Amniotic epithelial cell (primary cell): ENCODE measurements at regions not wholly inside any gene's neighbourhood (a gene's known extent, or its start where the extent isn't known, plus 50 kb on each side); places are given as distances from the start of the nearest gene placed in this dataset.

ENCODE experiments used
- DNase-seq: peaks from one replicate; pipeline ENCODE4 v3.0.0-alpha.2; 2010; ENCODE audit warnings: low read depth

DNA sequence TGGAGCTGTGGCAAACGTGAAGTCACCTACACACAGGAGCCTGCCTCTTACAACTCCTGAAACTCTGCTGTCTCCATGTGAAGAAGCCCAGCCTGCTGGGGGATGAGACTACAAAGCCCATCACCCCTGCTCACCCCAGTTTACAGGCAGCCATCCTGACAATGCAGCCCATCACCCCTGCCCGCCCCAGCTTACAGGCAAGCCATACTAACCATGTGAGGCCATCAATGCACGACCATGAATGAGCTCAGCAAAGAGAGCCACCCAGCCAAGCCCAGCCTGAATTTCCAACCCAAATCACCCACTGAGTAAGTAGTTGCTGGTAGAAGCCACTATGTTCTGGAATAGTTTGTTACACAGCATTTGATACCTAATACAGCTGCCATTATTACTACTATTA, 185.4 kb upstream of the NSMCE3 start:
- DNase-seq: no peak

DNA sequence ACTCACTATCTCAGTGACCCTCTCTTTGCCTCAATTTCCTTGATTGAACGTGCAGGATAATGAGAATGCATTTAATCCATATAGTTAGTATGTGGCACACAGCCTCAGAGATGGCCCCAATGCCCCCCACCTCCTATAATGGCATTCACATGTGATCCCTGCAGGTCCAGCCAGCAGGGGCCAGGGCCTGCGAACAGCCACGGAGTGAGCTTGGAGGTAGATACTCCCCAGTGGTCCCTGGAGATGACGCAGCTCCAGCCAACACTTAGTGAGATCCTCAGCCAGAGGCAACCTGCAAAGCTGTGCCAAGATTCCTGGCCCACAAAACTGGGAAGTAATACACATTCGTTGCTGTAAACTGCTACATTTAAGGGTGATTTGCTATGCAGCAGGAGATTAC, 184.9 kb upstream of the NSMCE3 start:
- no peak for DNase-seq

DNA sequence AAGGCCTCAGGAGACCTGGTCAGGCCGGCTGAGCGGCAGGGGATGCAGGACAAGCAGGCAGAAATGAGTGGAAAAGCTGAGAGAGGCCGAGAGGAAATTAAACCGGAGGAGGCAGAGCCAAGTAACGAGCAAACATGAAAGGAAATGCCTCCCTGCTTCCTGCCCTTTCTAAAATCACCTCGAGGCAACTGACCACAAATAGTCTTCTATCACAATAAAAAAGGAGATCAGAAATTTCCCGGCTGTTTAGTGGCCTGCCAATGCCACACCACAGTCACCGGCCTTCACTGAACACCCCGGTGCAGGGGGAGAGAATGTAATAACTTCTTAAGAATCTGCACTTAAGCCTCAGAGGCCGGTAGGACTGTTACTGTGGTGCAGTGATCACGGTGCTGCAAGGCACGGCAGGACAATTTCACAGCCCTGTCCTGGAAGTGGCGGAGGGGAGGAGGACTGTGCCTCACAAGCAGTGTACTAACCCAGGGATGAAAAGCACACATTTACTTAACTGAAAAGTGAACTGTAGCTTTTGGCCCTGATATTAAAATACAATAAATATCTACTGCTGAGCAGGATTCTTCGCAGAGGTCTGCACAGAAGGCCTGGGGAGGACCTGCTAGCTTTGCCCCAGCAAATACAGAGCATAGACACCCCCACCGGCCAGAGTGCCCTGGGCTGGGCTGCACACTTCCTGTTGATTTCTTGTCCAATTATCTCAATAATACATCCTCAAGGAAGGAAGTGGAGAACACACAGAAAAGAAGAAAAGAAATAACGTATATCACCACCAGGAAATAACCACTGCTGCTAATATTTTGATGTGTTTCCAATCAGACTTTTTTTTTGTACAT, 183.5 kb upstream of the NSMCE3 start:
- no peak for DNase-seq

DNA sequence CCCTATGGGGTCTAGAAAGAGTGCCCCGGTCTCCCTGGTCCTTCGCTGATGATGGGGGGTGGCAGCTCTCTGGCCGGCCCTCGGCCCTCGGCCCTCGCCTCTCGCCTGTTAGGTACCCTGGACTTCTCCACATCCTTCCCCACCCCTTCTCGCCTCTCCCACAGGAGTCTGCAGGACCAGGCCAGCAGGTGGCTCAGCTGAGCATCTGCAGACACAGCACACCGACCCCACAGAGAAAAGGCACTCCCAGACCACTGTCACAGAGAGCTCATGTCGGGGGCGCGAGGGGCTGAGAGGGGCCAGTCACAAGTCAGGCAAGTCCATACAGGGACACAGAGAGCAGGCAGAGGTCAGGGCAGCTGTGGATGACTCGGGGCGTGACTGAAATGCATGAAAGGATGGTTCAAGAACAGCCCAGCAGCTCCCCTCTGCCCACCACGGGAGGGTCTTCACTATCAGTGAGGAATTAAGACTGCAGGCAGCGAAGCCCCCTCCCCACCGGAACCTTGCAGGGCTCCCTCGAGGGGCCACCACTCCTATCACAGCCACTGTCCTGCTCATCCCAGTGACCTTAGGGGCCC, 181.7 kb upstream of the NSMCE3 start:
- DNase-seq: no peak

DNA sequence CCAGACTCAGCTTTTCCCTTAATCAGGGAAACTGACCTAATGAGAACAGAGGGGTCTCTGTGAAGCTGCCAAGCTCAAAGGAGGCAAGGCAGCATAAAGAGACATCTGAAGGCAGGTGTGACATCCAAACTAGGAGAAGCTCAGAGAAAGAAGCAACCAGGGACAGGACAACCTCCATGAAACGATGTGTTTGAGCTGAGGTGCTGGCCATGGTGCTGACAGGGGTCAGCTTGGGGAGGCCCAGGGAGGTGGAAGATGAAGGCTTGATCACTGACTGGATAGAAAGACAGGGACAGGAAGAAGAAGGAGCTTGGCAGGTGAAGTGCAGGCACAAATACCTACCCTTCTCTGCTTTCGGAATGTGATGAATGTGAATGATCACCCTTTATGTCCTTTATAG, 179.5 kb upstream of the NSMCE3 start:
- DNase-seq: no peak

DNA sequence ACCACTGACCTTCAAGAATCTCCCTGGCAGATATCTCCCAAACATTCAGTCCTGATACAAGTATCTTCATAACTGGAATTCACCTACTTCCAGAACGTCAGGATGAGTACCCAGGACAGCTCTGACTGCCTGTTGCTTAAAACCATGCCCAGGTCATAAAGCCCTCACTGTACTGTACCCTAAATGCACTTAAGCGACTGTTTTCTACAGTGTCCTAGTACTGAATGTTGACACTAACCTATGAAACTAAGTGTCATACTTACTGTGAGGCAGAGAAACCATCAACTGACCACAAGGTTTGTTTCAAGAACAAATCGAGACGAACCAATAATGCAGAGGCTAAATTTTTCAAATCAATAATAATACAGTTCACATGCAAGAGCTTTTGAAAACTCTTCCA, 178.7 kb upstream of the NSMCE3 start:
- DNase-seq: no peak

DNA sequence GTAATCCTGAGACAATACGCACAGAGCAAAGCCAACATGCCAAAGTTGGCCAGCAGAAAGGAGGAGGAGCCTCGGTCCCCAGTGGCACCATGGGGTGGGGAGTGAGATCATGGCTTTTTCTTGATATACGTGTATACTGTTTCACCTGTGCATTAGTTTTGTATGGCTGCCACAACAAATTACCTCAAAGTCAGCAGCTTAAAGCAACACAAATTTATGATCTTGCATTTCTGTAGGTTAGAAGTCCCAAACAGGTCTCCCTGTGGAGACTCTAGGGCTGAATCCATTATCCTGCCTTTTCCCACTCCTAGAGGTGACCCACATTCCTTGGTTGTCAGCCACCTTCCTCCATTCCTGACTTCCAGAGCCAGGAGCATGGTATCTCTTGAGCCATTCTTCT, 176.9 kb upstream of the NSMCE3 start:
- DNase-seq: no peak

DNA sequence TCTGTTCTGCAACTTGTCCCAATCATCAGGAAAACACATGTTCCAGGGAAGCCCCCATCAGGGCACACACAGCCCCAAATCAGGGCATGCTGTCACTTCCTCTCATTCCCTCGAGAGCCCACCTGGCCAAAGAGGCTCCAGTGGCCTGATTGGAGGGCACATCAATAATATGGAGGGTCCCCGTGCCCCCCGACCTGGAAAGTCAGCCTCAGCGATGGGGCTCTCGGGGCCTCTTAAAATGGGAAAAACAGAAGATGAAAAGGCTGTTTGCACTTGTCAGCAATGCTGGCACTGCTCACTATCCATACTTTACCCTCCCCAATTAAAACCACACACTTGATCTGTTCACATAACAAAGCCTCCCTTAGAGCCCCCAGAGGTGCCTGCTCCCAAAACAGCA, 172.9 kb upstream of the NSMCE3 start:
- no peak for DNase-seq

DNA sequence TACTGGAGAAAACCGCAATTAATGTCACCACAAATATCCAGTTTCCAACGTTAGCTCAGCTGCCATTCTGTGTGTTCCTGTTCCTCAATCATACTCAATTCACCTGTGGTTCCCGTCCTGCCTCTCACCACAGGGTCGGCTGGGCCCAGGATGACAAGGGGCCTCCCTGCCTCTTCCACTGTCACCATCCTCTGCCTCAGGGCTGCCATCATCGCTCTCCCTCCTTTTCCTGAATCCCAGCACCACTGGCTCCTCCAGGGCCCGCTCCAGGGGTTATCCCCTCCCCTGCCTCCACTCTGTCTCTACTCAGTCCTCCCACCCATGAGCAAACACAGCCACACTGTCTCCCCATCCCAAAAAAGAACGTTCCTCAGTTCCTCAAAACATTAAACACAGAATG, 170.9 kb upstream of the NSMCE3 start:
- no peak for DNase-seq

DNA sequence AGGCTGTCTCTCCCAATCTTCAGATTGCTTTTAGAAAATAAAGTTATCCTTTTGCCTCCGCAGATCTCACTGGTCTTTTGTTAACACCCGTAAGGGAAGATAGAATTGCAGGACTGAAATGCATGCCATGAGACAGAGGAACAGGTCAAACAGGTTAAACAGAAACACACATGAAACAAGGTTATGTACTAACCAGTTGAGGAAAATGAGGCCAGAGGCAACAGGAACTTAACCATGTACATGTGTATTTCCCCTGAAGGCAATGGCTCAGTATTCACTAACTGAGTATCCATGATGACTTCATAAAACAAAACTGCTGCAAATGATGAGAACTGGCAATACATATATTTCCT, 169.1 kb upstream of the NSMCE3 start:
- DNase-seq: no peak

DNA sequence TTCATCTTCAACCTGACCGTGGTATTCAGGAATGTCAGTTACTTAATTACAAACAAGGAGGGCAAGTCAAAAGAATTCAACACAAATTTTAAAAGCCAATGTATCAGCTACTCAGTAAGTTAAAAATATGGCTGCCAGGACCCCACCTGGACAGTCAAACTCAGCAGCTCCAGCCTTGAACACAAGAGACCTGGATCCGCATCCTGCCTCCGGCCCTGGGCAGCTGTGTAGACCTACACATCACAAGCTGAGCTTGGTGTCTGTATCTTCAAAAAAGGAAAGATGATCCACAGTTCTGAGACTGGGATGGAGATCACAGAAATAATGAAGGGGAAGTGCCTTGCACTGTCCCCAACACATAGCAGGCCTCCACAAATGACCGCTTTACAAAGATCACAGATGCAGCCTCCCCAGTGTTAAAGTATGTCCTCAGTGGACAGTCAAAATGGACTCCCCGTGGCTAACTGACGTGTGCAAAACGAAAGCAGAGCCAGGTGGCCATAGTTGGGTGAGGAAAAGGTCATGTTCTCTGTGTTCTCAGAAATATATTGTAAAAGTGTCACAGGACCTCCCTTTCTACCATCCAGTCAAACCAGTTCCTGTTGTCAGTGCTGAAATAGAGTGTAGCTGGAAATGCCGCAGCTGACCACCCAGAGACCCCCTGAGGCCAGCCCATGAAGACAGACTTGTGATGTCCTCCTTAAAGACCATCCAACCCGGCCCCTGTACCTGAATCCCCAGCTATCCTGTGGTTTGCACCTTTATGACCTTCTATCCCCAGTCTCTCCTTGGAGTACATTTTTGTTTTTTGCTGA, 168.5 kb upstream of the NSMCE3 start:
- no peak for DNase-seq

DNA sequence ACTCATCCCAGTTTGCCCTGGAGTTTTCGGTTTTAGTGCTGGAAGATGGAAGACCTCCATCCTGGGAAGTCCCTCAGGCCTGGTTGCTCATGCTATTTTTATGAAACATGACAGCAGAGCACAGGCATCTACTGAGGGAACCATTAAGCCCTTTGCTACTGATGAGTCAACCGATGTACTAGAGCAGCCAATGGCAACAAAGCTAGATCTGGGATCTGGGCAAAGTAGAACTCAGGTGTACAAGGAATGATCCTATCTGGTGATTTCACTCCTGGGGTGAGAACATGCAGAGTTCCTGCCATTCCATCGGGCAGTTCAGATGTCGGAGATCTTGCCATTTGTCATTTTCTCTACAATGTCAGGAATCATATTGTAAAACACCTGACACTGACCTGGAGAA, 166.2 kb upstream of the NSMCE3 start:
- no peak for DNase-seq

DNA sequence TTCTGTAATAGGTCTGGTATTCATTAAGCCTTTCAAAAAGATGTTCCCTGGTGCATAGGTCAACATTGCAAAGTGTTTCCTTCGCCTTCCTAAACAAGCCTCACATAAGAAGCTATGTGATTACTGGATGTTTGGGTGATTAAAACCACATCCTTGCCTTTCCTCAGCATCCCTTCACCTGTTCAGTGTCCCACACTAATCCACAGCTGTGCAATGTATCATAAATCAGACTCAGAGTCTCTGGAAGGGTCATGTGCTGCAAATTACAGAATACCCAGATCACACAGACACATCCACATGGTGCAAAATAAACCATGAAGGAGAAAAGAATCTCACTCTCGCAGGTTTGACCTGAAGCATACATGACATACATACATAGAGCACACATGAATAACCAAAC, 164.7 kb upstream of the NSMCE3 start:
- DNase-seq: no peak

DNA sequence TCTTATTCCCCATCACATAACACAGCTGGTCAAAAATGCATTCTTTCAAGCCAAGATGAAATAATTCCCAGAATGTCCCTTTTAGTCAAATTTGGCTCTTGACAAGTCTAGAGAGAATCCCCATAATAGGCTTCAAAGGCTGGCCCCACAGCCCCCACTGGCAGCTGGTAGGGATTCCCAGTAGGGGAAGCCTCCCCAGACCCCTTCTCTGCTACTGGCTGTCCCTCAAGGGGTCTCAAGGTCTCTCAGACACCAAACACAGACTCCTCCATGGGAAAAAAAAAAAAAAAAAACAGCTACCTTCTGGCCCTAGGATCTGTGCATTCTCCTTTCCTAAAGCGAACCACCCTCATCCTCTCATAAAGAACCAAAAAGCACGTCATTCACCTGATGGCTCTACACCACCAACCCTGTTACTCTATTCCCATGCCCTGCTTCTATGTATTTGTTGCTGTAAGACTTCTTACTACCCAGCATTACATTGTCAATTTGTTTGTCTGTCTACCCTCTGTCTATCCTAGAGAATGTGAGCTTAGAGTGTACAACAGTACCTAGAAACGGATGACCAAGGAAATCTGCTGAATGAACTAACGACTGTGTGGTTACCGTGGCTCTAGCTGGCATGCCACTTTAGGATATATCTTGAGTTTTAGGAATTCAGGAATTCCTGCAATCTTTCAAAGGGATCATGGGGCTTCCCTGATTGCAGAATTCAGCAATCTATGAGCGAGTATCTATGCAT, 164.1 kb upstream of the NSMCE3 start:
- no peak for DNase-seq

DNA sequence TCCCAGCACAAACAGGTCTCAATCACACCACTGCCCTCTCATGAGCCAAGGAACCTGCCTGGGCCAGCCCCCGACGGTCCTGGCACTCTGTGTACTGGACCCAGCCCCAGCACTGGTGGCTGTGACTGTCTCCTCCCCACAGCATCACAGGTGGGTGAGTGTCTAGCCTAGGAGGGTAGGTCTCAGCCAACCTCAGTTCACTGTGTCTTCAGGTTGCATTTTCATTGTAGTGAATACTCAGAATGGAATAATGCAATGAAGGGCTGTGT, 163.4 kb upstream of the NSMCE3 start:
- DNase-seq: no peak

DNA sequence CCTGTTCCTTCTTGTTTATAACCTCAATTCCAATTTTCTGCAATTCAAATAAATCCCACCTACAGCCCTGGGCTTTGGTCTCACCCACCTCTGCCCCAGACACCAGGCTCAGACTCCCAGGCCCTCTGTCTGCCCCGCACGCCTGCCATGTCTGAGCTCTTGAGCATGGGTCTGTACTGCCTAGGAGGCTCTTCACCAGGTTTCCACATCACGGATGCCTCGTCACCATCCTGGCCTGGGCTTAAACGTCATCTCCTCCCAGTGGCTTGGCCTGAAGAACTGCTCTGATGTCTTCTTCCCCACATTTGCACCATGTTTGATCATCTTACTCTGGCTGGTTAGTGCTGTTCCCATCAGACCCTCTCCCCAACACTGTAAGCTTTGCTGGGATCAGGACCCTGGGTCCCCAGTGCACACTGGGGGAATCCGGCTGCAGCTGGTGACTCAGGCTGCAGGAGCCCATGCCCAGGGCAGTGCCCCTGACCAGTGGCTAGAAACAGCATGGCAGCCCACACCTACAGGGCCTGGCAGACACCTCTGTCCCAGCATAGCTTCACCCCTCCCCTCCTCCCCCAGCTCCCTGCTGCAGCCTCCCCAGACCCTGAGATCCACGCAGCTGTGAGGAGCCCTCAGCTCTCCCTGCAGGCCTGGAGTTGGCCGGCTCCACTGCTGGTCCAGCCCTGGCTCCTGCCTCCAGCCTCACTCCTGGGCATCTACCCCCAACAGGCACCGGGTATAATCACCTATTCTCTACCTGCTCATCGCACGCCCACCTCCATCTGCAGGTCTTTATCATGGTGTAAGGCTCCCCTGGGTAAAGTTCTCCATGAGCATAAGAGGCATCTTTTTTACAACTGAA, 162.8 kb upstream of the NSMCE3 start:
- no peak for DNase-seq

DNA sequence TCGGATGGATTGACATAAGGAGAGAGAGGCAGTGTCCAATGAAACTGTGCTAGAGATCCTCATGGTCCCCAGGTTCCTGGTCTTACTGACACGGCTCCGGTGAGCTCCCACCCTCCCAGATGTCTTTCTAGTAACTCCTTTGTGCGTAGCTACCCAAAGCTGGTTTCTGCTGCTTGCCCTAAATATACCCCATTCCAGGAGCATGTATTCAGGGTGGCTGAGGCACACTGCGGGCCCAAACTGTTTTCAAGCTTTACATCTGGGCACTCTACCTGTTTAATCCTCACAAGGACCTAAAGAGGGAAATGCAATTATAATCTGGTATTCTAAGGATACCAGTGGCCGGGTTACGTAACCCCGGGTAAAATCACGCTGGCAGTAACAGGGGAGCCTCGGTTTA, 161.2 kb upstream of the NSMCE3 start:
- DNase-seq: no peak

DNA sequence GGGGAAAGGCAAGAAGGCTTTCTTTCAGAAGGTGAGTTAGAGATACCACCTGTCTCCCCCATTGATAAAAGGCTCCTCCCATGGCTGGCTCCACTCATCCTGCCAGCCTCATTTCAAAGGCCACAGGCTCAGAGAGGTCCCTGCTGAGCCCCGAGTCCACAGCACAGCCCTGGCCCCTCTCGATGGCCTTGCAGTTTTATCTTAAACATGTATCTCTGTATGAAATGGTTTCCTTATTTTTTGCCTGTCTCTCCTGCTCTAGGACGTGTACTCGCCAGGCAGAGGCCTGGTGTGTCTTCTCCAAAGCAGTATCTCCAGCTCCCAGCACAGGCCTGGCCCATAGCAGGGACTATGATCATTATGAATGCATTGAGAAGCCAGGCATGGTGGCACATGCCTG, 160.5 kb upstream of the NSMCE3 start:
- no peak for DNase-seq

DNA sequence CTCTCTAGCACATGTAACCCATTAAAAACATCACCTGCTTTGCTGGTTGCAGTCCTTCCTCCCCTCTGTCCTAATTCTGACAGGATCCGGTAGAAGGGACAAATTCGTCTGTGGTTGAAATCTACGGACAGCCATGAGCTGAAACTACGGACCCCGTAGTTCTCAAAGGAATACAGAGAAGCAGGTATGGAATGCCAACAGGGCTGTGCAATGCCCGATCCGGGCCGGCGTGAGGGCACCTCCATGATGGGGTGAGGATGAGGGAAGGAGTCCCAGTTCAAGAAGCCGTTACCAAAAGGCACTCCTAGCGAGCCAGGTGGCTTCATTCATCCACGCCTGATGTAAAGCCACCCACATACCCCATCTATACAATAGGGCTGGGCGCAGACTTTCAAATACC, 160.0 kb upstream of the NSMCE3 start:
- no peak for DNase-seq

DNA sequence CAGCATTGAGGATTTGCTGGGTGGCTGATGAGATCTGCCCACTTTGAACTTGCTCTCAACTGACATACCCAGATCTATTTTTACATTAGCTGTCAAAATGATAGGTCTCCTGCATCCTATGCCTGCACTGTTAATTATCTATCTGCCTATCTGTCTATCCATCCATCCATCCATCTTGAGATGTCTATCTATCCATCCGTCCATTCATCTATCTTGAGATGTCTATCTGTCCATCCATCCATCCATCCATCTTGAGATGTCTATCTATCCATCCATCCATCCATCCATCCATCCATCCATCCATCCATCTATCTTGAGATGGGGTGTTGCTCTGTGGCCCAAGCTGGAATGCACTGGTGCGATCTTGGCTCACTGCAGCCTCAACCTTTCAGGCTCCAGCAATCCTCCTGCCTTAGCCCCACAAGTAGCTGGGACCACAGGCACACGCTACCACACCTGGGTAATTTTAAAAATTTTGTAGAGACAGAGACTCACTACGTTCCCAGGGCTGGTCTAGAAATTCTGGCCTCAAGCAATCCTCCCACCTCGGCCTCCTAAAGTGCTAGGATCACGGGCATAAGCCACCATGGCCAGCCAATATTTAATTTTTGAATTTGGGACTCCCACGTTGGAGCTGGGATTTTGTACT, 159.4 kb upstream of the NSMCE3 start:
- DNase-seq: no peak

DNA sequence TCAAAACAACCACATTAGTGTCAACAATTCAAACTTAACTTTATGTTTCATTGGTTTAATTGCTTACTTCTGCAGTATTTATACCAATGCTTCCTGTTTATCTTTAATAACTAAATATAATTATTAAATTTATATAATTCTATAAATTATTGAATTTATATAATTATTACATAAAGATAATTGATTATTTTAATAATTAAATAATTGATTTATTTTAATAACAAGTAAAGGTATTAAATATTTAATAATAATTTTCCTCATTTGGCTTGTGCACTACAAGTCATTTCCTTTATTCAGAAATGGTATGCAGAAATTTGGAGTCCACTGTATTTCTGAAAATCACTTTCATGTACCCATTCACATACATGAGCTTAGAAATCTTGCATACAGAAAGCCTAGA, 156.2 kb upstream of the NSMCE3 start:
- DNase-seq: no peak
